Activated naive CD8-positive, alpha-beta T cell (primary cell): ENCODE measurements at regions not wholly inside any gene's neighbourhood (a gene's known extent, or its start where the extent isn't known, plus 50 kb on each side); places are given as distances from the start of the nearest gene placed in this dataset.
"Not testable (repeated sequence)": the region's sequence is repeated elsewhere in the genome, so short reads cannot be mapped to it uniquely, and the experiment has no call there.

ENCODE experiments used
- H3K27ac Mint-ChIP-seq: one replicate; pipeline ENCODE4 v1.8.0; 2021; ENCODE audit warnings: mixed read lengths
- H3K27me3 Mint-ChIP-seq: one replicate; pipeline ENCODE4 v1.8.0; 2021; ENCODE audit warnings: mixed read lengths
- H3K36me3 Mint-ChIP-seq: one replicate; pipeline ENCODE4 v1.8.0; 2021; ENCODE audit warnings: mixed read lengths
- H3K4me1 Mint-ChIP-seq: one replicate; pipeline ENCODE4 v1.8.0; 2021; ENCODE audit warnings: low read depth, mixed read lengths
- H3K4me3 Mint-ChIP-seq: one replicate; pipeline ENCODE4 v1.8.0; 2021; ENCODE audit warnings: mild to moderate bottlenecking, mixed read lengths
- H3K9me3 Mint-ChIP-seq: one replicate; pipeline ENCODE4 v1.8.0; 2021; ENCODE audit warnings: low read depth, mixed read lengths

- H3K36me3 Mint-ChIP-seq = no peaks in the 10 kb centered on the region
- no peaks in the 10 kb centered on the region for H3K9me3 Mint-ChIP-seq
- H3K27me3 Mint-ChIP-seq = no peaks in the 10 kb centered on the region
- H3K27ac Mint-ChIP-seq = no peak overlapping the region
- no peak overlapping the region for H3K4me3 Mint-ChIP-seq
- no peaks in the 10 kb centered on the region for H3K4me1 Mint-ChIP-seq
Observed at GRCh38 chr3:110932567-110932966, 139.0 kb upstream of the NECTIN3 start.

GRCh38 chr3:110933821-110934426, 137.7 kb upstream of the NECTIN3 start:
- no peaks in the 10 kb centered on the region for H3K9me3 Mint-ChIP-seq
- peaks cover 2% of the 10 kb centered on the region for H3K27me3 Mint-ChIP-seq
- H3K4me3 Mint-ChIP-seq = no peak overlapping the region
- no peaks in the 10 kb centered on the region for H3K4me1 Mint-ChIP-seq
- H3K27ac Mint-ChIP-seq = no peak overlapping the region
- no peaks in the 10 kb centered on the region for H3K36me3 Mint-ChIP-seq

DNA sequence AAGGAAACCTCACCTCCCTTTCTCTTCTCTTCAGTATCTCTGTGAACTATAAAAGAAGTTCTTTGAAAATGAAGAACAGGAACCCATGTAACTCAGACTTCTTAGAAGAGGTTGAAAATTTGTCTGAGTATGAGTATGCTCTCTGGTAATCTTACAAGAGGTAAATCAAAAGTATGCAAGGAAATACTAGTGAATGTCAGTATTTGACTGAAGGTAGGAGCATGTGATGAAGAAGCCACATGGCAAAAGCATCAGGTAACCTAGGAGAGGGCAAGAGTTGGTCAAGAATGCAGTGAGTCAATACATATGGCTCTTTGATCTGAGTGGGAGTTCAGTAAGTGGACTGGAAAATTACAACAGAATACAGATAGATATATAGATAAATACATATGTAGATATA, 133.0 kb upstream of the NECTIN3 start:
- no peak overlapping the region for H3K4me3 Mint-ChIP-seq

GRCh38 chr3:110940055-110940454, 131.6 kb upstream of the NECTIN3 start:
- H3K36me3 Mint-ChIP-seq = no peaks in the 10 kb centered on the region
- H3K27me3 Mint-ChIP-seq = peaks cover 11% of the 10 kb centered on the region
- H3K27ac Mint-ChIP-seq = no peak overlapping the region
- peaks cover 15% of the 10 kb centered on the region for H3K9me3 Mint-ChIP-seq
- no peaks in the 10 kb centered on the region for H3K4me1 Mint-ChIP-seq
- no peak overlapping the region for H3K4me3 Mint-ChIP-seq

More for the DNA sequence above, 133.0 kb upstream of the NECTIN3 start:
- H3K9me3 Mint-ChIP-seq = peaks cover 4% of the 10 kb centered on the region
- H3K36me3 Mint-ChIP-seq = no peaks in the 10 kb centered on the region
- no peaks in the 10 kb centered on the region for H3K4me1 Mint-ChIP-seq
- peaks cover 11% of the 10 kb centered on the region for H3K27me3 Mint-ChIP-seq
- H3K27ac Mint-ChIP-seq = no peak overlapping the region

DNA sequence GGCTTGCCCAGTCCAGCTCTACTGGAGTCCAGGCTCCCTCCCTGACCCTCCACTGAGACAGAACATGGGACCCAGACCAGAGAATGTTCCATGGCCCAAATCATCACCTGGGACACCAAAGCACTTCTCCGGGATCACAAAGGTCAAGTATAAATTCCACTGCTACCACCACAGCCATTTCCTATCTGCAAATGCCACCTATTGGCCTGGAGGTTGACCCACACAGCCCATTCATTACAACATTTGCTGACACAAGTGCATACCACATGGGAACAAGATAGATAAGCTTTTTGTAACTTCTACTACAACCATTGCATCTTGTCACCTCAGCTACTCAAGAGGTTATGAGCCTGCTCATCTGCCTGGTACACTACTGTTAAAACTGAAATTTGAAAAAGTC, 126.8 kb upstream of the NECTIN3 start:
- peaks cover 8% of the 10 kb centered on the region for H3K27me3 Mint-ChIP-seq
- no peaks in the 10 kb centered on the region for H3K4me1 Mint-ChIP-seq
- H3K36me3 Mint-ChIP-seq = peaks cover 7% of the 10 kb centered on the region
- H3K9me3 Mint-ChIP-seq = peaks cover 38% of the 10 kb centered on the region
- no peak overlapping the region for H3K4me3 Mint-ChIP-seq
- no peak overlapping the region for H3K27ac Mint-ChIP-seq

- Mint-ChIP-seq H3K27me3 (peaks cover 3% of the 10 kb centered on the region), H3K36me3 (peaks cover 9% of the 10 kb centered on the region), H3K4me3 (no peak overlapping the region), H3K27ac (no peak overlapping the region), H3K9me3 (peaks cover 46% of the 10 kb centered on the region), H3K4me1 (no peaks in the 10 kb centered on the region)
Observed at GRCh38 chr3:110946810-110947209, 124.8 kb upstream of the NECTIN3 start.

DNA sequence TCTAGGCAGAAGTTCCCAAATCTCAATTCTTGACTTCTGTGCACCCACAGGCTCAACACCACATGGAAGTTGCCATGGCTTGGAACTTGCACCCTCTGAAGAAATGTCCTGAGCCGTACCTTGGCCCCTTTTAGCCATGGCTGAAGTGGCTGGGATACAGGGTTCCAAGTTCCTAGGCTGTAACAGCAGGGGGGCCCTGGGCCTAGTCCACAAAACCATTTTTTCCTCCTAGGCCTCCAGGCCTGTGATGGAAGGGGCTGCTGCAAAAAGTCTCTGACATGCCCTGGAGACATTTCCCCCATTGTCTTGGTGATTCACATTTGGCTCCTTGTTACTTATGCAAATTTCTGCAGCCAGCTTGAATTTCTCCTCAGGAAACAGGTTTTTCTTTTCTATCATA, 122.4 kb upstream of the NECTIN3 start:
- H3K36me3 Mint-ChIP-seq, H3K4me1 Mint-ChIP-seq, H3K27ac Mint-ChIP-seq, H3K4me3 Mint-ChIP-seq, H3K27me3 Mint-ChIP-seq: not testable (repeated sequence)
- H3K9me3 Mint-ChIP-seq = peaks cover 43% of the 10 kb centered on the region

DNA sequence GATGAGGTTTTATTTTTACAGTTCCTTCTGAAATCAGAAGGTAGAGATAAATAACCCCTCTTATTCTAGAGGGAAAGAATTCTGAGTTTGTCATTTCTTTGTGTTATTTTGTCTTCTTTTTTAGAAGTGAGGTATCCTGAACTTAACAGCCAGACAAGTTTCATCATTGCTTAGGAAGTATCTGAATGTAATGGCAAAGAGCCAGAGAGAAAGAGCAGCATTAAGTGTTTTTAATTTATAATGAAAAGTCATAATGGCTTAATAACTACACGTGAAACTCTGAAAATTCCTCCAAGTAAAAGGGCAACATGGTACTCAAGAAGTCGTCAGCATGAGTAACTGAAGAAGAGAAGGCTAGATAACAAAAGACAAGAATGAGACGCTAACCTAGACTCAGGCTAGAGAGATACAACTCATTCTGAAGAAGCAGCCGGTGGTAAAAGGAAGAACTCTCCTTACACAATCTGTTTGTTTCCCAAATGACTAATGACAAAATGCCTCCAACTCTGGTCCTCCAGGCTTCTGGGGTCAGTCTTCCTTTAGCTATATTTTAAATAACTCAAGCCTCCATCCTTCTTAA, 116.2 kb upstream of the NECTIN3 start:
- Mint-ChIP-seq H3K36me3 (no peaks in the 10 kb centered on the region), H3K27ac (no peak overlapping the region), H3K27me3 (peaks cover 4% of the 10 kb centered on the region), H3K4me3 (no peak overlapping the region), H3K9me3 (peaks cover 8% of the 10 kb centered on the region), H3K4me1 (no peaks in the 10 kb centered on the region)

DNA sequence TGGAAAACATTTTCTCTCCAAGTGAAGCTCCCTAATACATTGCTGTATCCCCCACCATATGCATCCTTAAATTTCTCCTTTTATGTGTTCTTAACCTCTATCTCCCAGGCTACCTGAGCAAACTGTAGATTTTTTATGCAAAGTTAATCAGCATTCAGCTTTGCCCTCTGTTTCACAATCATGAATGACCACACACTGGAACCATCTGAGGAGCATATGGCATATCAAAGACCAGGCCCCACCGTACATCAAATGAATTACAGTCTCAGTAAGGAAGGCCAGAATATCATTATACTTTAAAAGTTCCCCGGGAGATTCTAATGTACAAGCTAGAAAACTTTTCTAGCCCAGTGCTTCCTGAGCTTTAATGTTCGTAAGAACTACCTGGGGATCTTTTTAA, 115.5 kb upstream of the NECTIN3 start:
- Mint-ChIP-seq H3K4me1 (no peaks in the 10 kb centered on the region), H3K36me3 (no peaks in the 10 kb centered on the region), H3K27ac (no peak overlapping the region), H3K27me3 (peaks cover 4% of the 10 kb centered on the region), H3K9me3 (peaks cover 4% of the 10 kb centered on the region), H3K4me3 (no peak overlapping the region)

DNA sequence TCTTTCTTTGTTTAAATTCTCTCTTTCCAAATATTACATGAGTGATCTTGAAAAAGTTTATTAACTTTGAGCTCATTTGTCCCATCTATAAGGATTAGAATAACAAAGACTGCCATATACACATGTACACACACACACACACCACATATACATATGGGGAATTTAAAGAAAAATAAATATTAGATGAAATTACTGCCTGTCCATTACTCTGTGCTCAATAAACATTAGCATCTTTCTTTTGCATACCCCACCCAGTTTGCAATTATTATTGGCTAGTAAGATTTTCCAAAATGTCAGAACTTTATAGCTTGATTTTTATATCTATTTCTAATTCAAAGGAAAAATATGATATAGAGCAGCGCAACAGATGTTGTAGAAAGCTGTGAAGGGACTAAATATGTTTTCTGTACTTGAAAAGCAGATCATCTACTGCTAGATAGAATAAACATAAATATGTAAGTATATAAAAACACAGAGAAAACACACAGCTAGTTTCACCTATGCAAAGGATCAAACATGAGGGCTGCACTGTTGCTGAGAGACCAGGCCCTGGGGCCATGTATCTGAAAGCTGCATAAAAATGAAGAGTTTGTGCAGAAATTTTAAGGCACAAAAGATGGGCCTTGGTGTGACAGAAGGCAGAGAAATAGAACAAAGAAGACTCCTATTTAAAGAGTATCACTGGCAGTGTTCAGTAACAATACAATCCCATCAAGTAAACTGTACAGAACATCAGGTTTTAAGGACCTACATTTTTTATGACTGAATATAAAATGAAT, 114.2 kb upstream of the NECTIN3 start:
- Mint-ChIP-seq H3K4me1 (no peaks in the 10 kb centered on the region), H3K27me3 (peaks cover 4% of the 10 kb centered on the region), H3K9me3 (no peaks in the 10 kb centered on the region)

GRCh38 chr3:110958313-110959147, 113.1 kb upstream of the NECTIN3 start:
- no peaks in the 10 kb centered on the region for H3K36me3 Mint-ChIP-seq
- H3K9me3 Mint-ChIP-seq = no peaks in the 10 kb centered on the region
- peaks cover 4% of the 10 kb centered on the region for H3K27me3 Mint-ChIP-seq
- H3K4me1 Mint-ChIP-seq = no peaks in the 10 kb centered on the region
- no peak overlapping the region for H3K27ac Mint-ChIP-seq
- no peak overlapping the region for H3K4me3 Mint-ChIP-seq

More for the DNA sequence above, 114.2 kb upstream of the NECTIN3 start:
- no peak overlapping the region for H3K4me3 Mint-ChIP-seq
- H3K36me3 Mint-ChIP-seq = no peaks in the 10 kb centered on the region
- H3K27ac Mint-ChIP-seq = no peak overlapping the region

- no peaks in the 10 kb centered on the region for H3K4me1 Mint-ChIP-seq
- no peaks in the 10 kb centered on the region for H3K36me3 Mint-ChIP-seq
- H3K27me3 Mint-ChIP-seq = peaks cover 1% of the 10 kb centered on the region
- H3K27ac Mint-ChIP-seq = no peak overlapping the region
- peaks cover 11% of the 10 kb centered on the region for H3K9me3 Mint-ChIP-seq
- H3K4me3 Mint-ChIP-seq = no peak overlapping the region
Observed at GRCh38 chr3:110965976-110966375, 105.6 kb upstream of the NECTIN3 start.

- no peaks in the 10 kb centered on the region for H3K4me1 Mint-ChIP-seq
- no peak overlapping the region for H3K27ac Mint-ChIP-seq
- H3K9me3 Mint-ChIP-seq = peaks cover 11% of the 10 kb centered on the region
- H3K36me3 Mint-ChIP-seq = no peaks in the 10 kb centered on the region
- H3K4me3 Mint-ChIP-seq = no peak overlapping the region
- H3K27me3 Mint-ChIP-seq = peaks cover 3% of the 10 kb centered on the region
Observed at GRCh38 chr3:110966966-110967663, 104.5 kb upstream of the NECTIN3 start.

- no peak overlapping the region for H3K27ac Mint-ChIP-seq
- peaks cover 6% of the 10 kb centered on the region for H3K27me3 Mint-ChIP-seq
- peaks cover 11% of the 10 kb centered on the region for H3K9me3 Mint-ChIP-seq
- H3K4me1 Mint-ChIP-seq = no peaks in the 10 kb centered on the region
- no peak overlapping the region for H3K4me3 Mint-ChIP-seq
- H3K36me3 Mint-ChIP-seq = no peaks in the 10 kb centered on the region
Observed at GRCh38 chr3:110968076-110968475, 103.5 kb upstream of the NECTIN3 start.
